Endometrium (tissue), 2 donors: ENCODE measurements at regions not wholly inside any gene's neighbourhood (a gene's known extent, or its start where the extent isn't known, plus 50 kb on each side); places are given as distances from the start of the nearest gene placed in this dataset.
"Not testable (repeated sequence)": the region's sequence is repeated elsewhere in the genome, so short reads cannot be mapped to it uniquely, and the experiment has no call there.

Experiments
- FAIRE-seq: peaks from 2 replicates; lab custom pipeline; 2012; peaks lifted over from hg19 to GRCh38; lab: Jason Lieb, UNC
- donor health status: control.
- donor health status: control.

GRCh38 chr6:22149096-22149495 lies 147.7 kb downstream of the PRL start:
- peak; percentile 8 for FAIRE-seq

- FAIRE-seq, result peak; percentile 81
Measured at GRCh38 chr6:22149501-22150367, 147.1 kb downstream of the PRL start.

GRCh38 chr6:22150368-22151035 lies 146.3 kb downstream of the PRL start:
- no peak for FAIRE-seq

- no peak for FAIRE-seq
Measured at GRCh38 chr6:22151892-22152291, 144.9 kb downstream of the PRL start.

GRCh38 chr6:22152841-22153240 lies 144.0 kb downstream of the PRL start:
- no peak for FAIRE-seq

- FAIRE-seq, result no peak
Measured at GRCh38 chr6:22153384-22154158, 143.3 kb downstream of the PRL start.

GRCh38 chr6:22155551-22155950 lies 141.3 kb downstream of the PRL start:
- FAIRE-seq, result no peak

GRCh38 chr6:22157233-22157632 lies 139.6 kb downstream of the PRL start:
- FAIRE-seq, result no peak

GRCh38 chr6:22164236-22164635 lies 132.6 kb downstream of the PRL start:
- no peak for FAIRE-seq

- not testable (repeated sequence) for FAIRE-seq
Measured at GRCh38 chr6:22171006-22171405, 125.8 kb downstream of the PRL start.

GRCh38 chr6:22171885-22172284 lies 125.0 kb downstream of the PRL start:
- FAIRE-seq, result not testable (repeated sequence)

GRCh38 chr6:22173311-22173710 lies 123.5 kb downstream of the PRL start:
- FAIRE-seq, result no peak

- not testable (repeated sequence) for FAIRE-seq
Measured at GRCh38 chr6:22180250-22180649, 116.6 kb downstream of the PRL start.

GRCh38 chr6:22184371-22184770 lies 112.5 kb downstream of the PRL start:
- FAIRE-seq, result no peak

- no peak for FAIRE-seq
Measured at GRCh38 chr6:22189946-22190345, 106.9 kb downstream of the PRL start.

- no peak for FAIRE-seq
Measured at GRCh38 chr6:22194188-22194921, 102.5 kb downstream of the PRL start.

GRCh38 chr6:22199771-22200170 lies 97.1 kb downstream of the PRL start:
- FAIRE-seq, result no peak

GRCh38 chr6:22204153-22204552 lies 92.7 kb downstream of the PRL start:
- FAIRE-seq, result no peak

- no peak for FAIRE-seq
Measured at GRCh38 chr6:22205266-22205665, 91.6 kb downstream of the PRL start.

GRCh38 chr6:22206106-22206505 lies 90.7 kb downstream of the PRL start:
- FAIRE-seq, result no peak

GRCh38 chr6:22208026-22208425 lies 88.8 kb downstream of the PRL start:
- FAIRE-seq, result no peak

- FAIRE-seq, result no peak
Measured at GRCh38 chr6:22214314-22214713, 82.5 kb downstream of the PRL start.
